Neural cell (in vitro differentiated cells): ENCODE measurements at regions not wholly inside any gene's neighbourhood (a gene's known extent, or its start where the extent isn't known, plus 50 kb on each side); places are given as distances from the start of the nearest gene placed in this dataset.

Experiments used
- H2AFZ ChIP-seq: fragments of 200-600, 300-800 bp; sonication (generic), shearing (Covaris generic); 2 replicates; pipeline ENCODE4 v1.6.0; 2014; ENCODE audit warnings: low read depth, mild to moderate bottlenecking, antibody characterized with exemption, low read length, moderate library complexity
- H3F3A ChIP-seq: fragments of 200-600 bp; shearing (Covaris generic); 2 replicates; pipeline ENCODE4 v1.6.1; 2016; ENCODE audit warnings: mild to moderate bottlenecking, moderate library complexity, mixed read lengths, antibody characterized with exemption, low read length; ENCODE audit not compliant: insufficient read depth, poor library complexity, severe bottlenecking
- H3K27ac ChIP-seq: fragments of 200-600, 300-800 bp; sonication (generic), shearing (Covaris generic); 2 replicates; pipeline ENCODE4 v1.5.1; 2014; ENCODE audit warnings: mild to moderate bottlenecking, low read length, moderate library complexity
- H3K27me3 ChIP-seq: fragments of 300-800, 200-600 bp; sonication (generic), shearing (Covaris generic); 2 replicates; pipeline ENCODE4 v1.6.0; 2014; ENCODE audit warnings: mild to moderate bottlenecking, low read depth, low read length, moderate library complexity; ENCODE audit not compliant: insufficient read depth
- H3K36me3 ChIP-seq: fragments of 300-800, 200-600 bp; sonication (generic), shearing (Covaris generic); 2 replicates; pipeline ENCODE4 v1.5.1; 2014; ENCODE audit warnings: mild to moderate bottlenecking, antibody characterized with exemption, low read length, moderate library complexity; ENCODE audit not compliant: insufficient read depth
- H3K4me2 ChIP-seq: fragments of 300-800, 200-600 bp; sonication (generic), shearing (Covaris generic); 2 replicates; pipeline ENCODE4 v1.6.0; 2014; ENCODE audit warnings: mild to moderate bottlenecking, low read length
- H3K4me3 ChIP-seq: fragments of 300-800, 200-600 bp; sonication (generic), shearing (Covaris generic); 2 replicates; pipeline ENCODE4 v1.5.1; 2014; ENCODE audit warnings: mild to moderate bottlenecking, low read length, moderate library complexity
- H3K79me2 ChIP-seq: fragments of 200-600 bp; shearing (Covaris generic); replicated peaks from 2 replicates; pipeline ENCODE4 v1.6.0; 2014; ENCODE audit warnings: mild to moderate bottlenecking, low read length, moderate library complexity; ENCODE audit not compliant: insufficient read depth
- H3K9ac ChIP-seq: fragments of 300-800, 200-600 bp; sonication (generic), shearing (Covaris generic); 2 replicates; pipeline ENCODE4 v1.6.1; 2016; ENCODE audit warnings: mild to moderate bottlenecking, low read length, mixed read lengths
- H3K9me2 ChIP-seq: fragments of 200-600 bp; shearing (Covaris generic); 2 replicates; pipeline ENCODE4 v1.6.1; 2016; ENCODE audit warnings: mild to moderate bottlenecking, low read length, mixed read lengths; ENCODE audit not compliant: insufficient read depth
- H3K9me3 ChIP-seq: fragments of 200-600, 300-800 bp; sonication (generic), shearing (Covaris generic); 2 replicates; pipeline ENCODE4 v1.6.1; 2016; ENCODE audit warnings: mild to moderate bottlenecking, mixed run types, low read length, moderate library complexity, mixed read lengths
- H4K20me1 ChIP-seq: fragments of 200-600 bp; shearing (Covaris generic); 2 replicates; pipeline ENCODE4 v1.6.1; 2016; ENCODE audit warnings: mild to moderate bottlenecking, mixed run types; ENCODE audit not compliant: insufficient read depth
- CTCF ChIP-seq: fragments of 450-650 bp; IDR thresholded peaks from 2 replicates; pipeline ENCODE4 v1.5.1; 2014; ENCODE audit warnings: antibody characterized with exemption, mild to moderate bottlenecking, moderate library complexity; ENCODE audit not compliant: poor library complexity, severe bottlenecking
- EP300 ChIP-seq: fragments of 450-650 bp; conservative IDR thresholded peaks from 2 replicates; pipeline ENCODE4 v1.6.1; 2014; ENCODE audit warnings: antibody characterized with exemption, mild to moderate bottlenecking, moderate library complexity; ENCODE audit not compliant: poor library complexity, severe bottlenecking
- EZH2 ChIP-seq: fragments of 200-600, 300-800 bp; shearing (Covaris generic), sonication (generic); IDR thresholded peaks from 2 replicates; pipeline ENCODE4 v1.6.1; 2014; ENCODE audit warnings: antibody characterized with exemption, low read length, borderline replicate concordance, mild to moderate bottlenecking; ENCODE audit not compliant: insufficient read depth, poor library complexity, severe bottlenecking
- MXI1 ChIP-seq: fragments of 450-650 bp; conservative IDR thresholded peaks from 2 replicates; pipeline ENCODE4 v1.6.1; 2014; ENCODE audit warnings: antibody characterized with exemption, mild to moderate bottlenecking; ENCODE audit not compliant: poor library complexity, severe bottlenecking
- POLR2AphosphoS5 ChIP-seq: IDR thresholded peaks from 2 replicates; pipeline ENCODE4 v1.6.1; 2012
- RAD21 ChIP-seq: fragments of 450-650 bp; conservative IDR thresholded peaks from 2 replicates; pipeline ENCODE4 v1.6.1; 2014; ENCODE audit warnings: antibody characterized with exemption, mild to moderate bottlenecking, moderate library complexity
- REST ChIP-seq: IDR thresholded peaks from 2 replicates; pipeline ENCODE4 v1.6.1; 2012; ENCODE audit warnings: borderline replicate concordance
- SMC3 ChIP-seq: fragments of 450-650 bp; conservative IDR thresholded peaks from 2 replicates; pipeline ENCODE4 v1.6.1; 2014; ENCODE audit warnings: antibody characterized with exemption, mild to moderate bottlenecking, moderate library complexity; ENCODE audit not compliant: poor library complexity
- TAF1 ChIP-seq: IDR thresholded peaks from 2 replicates; pipeline ENCODE4 v1.6.1; 2012; ENCODE audit warnings: low read depth

DNA sequence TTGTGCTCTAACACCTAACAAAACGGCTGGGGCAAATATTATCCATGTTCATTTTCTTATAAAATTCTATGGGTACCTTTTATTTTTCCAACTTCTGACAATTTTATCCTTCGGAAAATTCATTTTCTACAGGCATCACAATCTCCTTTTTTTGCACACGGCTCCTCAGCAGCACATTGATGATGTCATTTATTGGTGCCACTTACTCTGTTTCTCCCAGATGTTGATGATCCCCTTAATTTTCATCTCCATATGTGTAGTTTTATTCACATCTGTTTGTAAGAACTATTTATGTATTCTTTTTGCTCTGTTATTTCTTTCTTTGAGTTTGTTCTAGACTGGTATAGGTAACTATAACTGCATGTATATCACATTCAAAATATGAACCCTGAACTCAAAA is 1660.8 kb upstream of the DDX18 start:
- Histone ChIP-seq H4K20me1 (no peaks in the 10 kb centered on the region), H3K4me2 (no peak overlapping the region), H3K36me3 (no peaks in the 10 kb centered on the region), H2AFZ (no peak overlapping the region), H3K9me3 (no peaks in the 10 kb centered on the region), H3K4me3 (no peak overlapping the region), H3K79me2 (no peaks in the 10 kb centered on the region), H3K27ac (no peak overlapping the region), H3F3A (no peaks in the 10 kb centered on the region), H3K9me2 (no peaks in the 10 kb centered on the region), H3K9ac (no peak overlapping the region), H3K27me3 (no peaks in the 10 kb centered on the region)
- no peak for TF ChIP-seq RAD21
- TF ChIP-seq REST = no peak
- no peak for TF ChIP-seq CTCF
- TF ChIP-seq MXI1 = no peak
- no peak for TF ChIP-seq EP300
- TF ChIP-seq POLR2AphosphoS5 = no peak
- TF ChIP-seq SMC3 = no peak

DNA sequence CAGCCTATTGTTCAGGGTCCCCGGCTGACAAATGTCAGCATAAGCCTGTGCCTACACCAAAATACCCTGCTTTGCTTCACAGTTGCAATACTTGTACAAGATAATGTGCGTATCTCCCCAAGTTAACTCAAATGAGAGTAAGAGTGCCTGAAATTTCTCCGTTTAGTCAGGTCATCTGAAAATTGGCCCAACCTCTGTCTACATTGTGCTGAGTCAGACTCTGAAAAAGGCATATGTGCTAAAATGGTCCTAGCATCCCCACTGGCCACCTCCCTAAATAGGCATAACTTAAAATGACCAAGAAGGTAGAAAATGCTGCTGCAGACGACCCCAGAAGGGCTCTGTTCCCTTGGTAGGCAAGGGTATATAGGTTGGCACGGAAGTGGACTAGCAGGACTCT is 1653.8 kb upstream of the DDX18 start:
- no peak overlapping the region for H2AFZ ChIP-seq
- H3K27me3 ChIP-seq = no peaks in the 10 kb centered on the region
- H3K4me3 ChIP-seq = no peak overlapping the region
- H3K27ac ChIP-seq = no peak overlapping the region
- no peak overlapping the region for H3K9ac ChIP-seq
- H3K36me3 ChIP-seq = no peaks in the 10 kb centered on the region
- peaks cover 5% of the 10 kb centered on the region for H3K9me3 ChIP-seq
- no peaks in the 10 kb centered on the region for H3F3A ChIP-seq
- H4K20me1 ChIP-seq = no peaks in the 10 kb centered on the region
- H3K9me2 ChIP-seq = no peaks in the 10 kb centered on the region
- no peak overlapping the region for H3K4me2 ChIP-seq
- H3K79me2 ChIP-seq = no peaks in the 10 kb centered on the region
- TF ChIP-seq TAF1 (no peak), POLR2AphosphoS5 (no peak), CTCF (no peak), EZH2 (no peak), RAD21 (no peak)
